Upper lobe of right lung (tissue), 1 donor: ENCODE measurements at regions not wholly inside any gene's neighbourhood (a gene's known extent, or its start where the extent isn't known, plus 50 kb on each side); places are given as distances from the start of the nearest gene placed in this dataset.
"Not testable (repeated sequence)": the region's sequence is repeated elsewhere in the genome, so short reads cannot be mapped to it uniquely, and the experiment has no call there.

Experiments
- ATAC-seq: fragments of 200-7000 bp; cut with Tn5 transposase; one replicate; pipeline ENCODE4 v1.9.1; 2020; ENCODE audit warnings: mild to moderate bottlenecking, moderate library complexity
- DNase-seq: peaks from one replicate; pipeline ENCODE4 v3.0.0-alpha.2; 2020
- H3K27ac ChIP-seq: fragments of 200-600 bp; one replicate; pipeline ENCODE4 v1.8.0; 2022
- H3K27me3 ChIP-seq: fragments of 200-600 bp; one replicate; pipeline ENCODE4 v1.8.0; 2022; ENCODE audit warnings: mild to moderate bottlenecking
- H3K36me3 ChIP-seq: fragments of 200-600 bp; one replicate; pipeline ENCODE4 v1.8.0; 2022
- H3K4me1 ChIP-seq: fragments of 200-600 bp; one replicate; pipeline ENCODE4 v1.8.0; 2022
- H3K4me3 ChIP-seq: fragments of 200-600 bp; one replicate; pipeline ENCODE4 v1.8.0; 2022; ENCODE audit warnings: mild to moderate bottlenecking
- H3K9me3 ChIP-seq: fragments of 200-600 bp; one replicate; pipeline ENCODE4 v1.8.0; 2022
- CTCF ChIP-seq: fragments of 200-600 bp; IDR thresholded peaks from one replicate; pipeline ENCODE4 v1.8.0; 2022; ENCODE audit warnings: antibody characterized with exemption
- intact Hi-C: fragments of 100-400 bp; cut with DNase I; formaldehyde crosslinking; loops from one replicate; pipeline ENCODE4 v1.11.0; 2022
- donor health status: DM: no; HTN: yes; CAD: no; lungs with severe emphysema.

- no peaks in the 10 kb centered on the region for H3K27me3 ChIP-seq
- H3K4me1 ChIP-seq, result peaks cover 6% of the 10 kb centered on the region
- no peak for TF ChIP-seq CTCF
- no peak overlapping the region for H3K27ac ChIP-seq
- ATAC-seq (peak; percentile 56), DNase-seq (no peak)
- H3K9me3 ChIP-seq, result no peaks in the 10 kb centered on the region
- no peak overlapping the region for H3K4me3 ChIP-seq
- H3K36me3 ChIP-seq, result no peaks in the 10 kb centered on the region
- intact Hi-C loops, result no loop called here
Observed at GRCh38 chrX:39491548-39492297, 606.0 kb downstream of the BCOR start.

DNA sequence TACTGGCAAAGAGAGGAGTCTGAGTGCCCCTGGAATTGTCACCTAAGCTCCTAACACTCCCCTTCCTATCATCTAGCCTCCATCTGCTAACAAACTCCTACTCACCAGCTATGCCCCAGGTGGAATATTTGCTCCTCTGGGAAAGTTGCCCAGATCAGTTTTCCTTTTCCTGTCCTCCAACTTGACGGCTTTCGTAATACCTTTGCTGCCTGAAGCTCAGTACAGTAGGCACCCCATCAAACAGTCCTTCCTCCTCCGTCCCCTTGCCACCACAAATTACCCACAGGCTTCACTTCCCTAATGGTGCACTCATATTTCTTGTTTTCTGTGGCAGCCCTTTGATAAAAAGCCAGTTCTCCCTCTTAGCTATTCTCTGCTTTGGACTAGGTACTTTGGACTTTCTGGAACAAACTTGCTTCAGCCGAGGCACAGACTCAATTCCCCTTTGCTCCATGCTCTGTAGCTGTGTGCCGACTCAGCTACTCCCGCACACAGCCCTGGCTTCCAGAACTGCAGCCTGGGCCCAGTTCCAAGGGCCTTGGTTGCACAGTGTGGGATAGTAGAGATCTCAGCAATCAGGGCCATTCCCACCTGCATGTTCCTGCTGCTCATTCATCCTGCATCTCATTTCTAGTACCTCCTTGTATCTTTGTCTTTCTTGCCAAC is 605.1 kb downstream of the BCOR start:
- Histone ChIP-seq H3K4me1 (peaks cover 6% of the 10 kb centered on the region), H3K4me3 (no peak overlapping the region), H3K27ac (no peak overlapping the region), H3K27me3 (no peaks in the 10 kb centered on the region), H3K36me3 (no peaks in the 10 kb centered on the region), H3K9me3 (no peaks in the 10 kb centered on the region)
- no peak for TF ChIP-seq CTCF
- intact Hi-C loops, result no loop called here
- DNase-seq, result no peak
- peak; percentile 68 for ATAC-seq

DNA sequence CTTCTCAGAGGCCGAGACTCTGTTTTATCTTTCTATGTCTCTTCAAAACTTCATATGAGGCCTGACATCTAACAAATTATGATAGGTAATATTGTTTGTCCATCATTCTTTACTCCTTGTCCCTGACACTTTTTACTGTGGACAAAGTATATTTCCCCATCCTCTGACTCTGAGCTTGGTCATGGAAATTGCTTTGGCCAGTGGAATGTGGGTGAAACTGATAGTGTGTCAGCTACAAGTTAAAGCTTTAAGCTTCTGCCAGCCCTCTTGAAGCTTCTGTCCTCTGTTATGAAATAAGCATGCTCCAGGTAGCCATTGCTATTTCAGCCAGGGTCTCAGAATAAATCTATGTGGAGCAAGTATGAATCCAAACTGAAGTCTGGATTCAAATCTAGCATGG is 604.6 kb downstream of the BCOR start:
- Histone ChIP-seq H3K27me3 (no peaks in the 10 kb centered on the region), H3K9me3 (no peaks in the 10 kb centered on the region), H3K36me3 (no peaks in the 10 kb centered on the region), H3K4me1 (peaks cover 6% of the 10 kb centered on the region), H3K27ac (no peak overlapping the region), H3K4me3 (no peak overlapping the region)
- intact Hi-C loops, result no loop called here
- no peak for TF ChIP-seq CTCF
- ATAC-seq (no peak), DNase-seq (no peak)

DNA sequence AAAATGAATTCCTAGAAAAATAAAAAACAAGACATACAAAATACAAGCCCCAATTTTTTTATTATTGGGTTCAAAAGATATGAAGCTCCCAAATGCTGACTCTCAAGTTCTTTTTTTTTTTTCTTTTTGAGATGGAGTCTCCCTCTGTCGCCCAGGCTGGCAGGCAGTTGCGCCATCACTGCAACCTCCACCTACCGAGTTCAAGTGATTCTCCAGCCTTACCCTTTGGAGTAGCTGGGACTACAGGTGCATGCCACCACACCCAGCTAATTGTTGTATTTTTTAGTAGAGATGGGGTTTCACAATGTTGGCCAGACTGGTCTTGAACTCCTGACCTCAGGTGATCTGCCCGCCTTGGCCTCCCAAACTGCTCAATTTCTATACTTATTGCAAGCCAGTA is 600.6 kb downstream of the BCOR start:
- H3K36me3 ChIP-seq, DNase-seq, H3K27me3 ChIP-seq, H3K4me3 ChIP-seq, H3K27ac ChIP-seq, H3K4me1 ChIP-seq, intact Hi-C loops, H3K9me3 ChIP-seq: not testable (repeated sequence)
- ATAC-seq, result peak; percentile 59

DNA sequence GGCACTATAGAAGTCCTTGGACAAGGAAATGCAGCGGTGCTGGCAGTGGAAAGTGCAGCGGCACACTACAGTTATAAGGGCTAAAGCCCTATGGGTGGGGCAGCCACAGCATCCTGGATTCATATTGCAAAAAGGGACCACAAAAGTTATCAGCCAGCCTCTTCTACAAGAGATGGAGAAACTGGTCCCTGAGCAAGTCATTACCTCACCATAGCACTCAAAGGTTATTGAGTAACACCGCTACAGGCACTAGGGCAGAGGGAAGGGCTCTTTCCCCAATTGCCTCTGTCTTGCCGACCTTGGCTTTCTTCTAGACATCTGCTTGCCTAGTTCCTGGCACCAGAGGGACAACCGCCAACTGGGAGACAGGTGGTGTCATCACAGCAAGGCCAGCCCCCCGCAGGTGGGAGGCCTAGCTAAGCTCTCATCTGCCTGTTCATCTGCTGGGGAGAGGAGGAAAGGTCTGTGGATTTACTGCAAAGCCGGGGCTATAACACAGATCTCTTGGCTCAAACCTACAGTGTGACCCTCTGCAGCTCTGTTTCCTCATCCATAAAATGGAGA is 600.0 kb downstream of the BCOR start:
- no peak for TF ChIP-seq CTCF
- intact Hi-C loops, result no loop called here
- peak; percentile 82 for ATAC-seq

GRCh38 chrX:39499996-39500395 is 597.8 kb downstream of the BCOR start:
- H3K27me3 ChIP-seq, result no peaks in the 10 kb centered on the region
- no peaks in the 10 kb centered on the region for H3K36me3 ChIP-seq
- no peak overlapping the region for H3K4me3 ChIP-seq
- H3K4me1 ChIP-seq, result no peaks in the 10 kb centered on the region
- intact Hi-C loops, result no loop called here
- ATAC-seq (no peak), DNase-seq (no peak)
- H3K9me3 ChIP-seq, result no peaks in the 10 kb centered on the region
- no peak for TF ChIP-seq CTCF
- H3K27ac ChIP-seq, result no peak overlapping the region

More for the DNA sequence above, 600.0 kb downstream of the BCOR start:
- no peaks in the 10 kb centered on the region for H3K9me3 ChIP-seq
- H3K4me3 ChIP-seq, result no peak overlapping the region
- H3K4me1 ChIP-seq, result peaks cover 3% of the 10 kb centered on the region
- no peak for DNase-seq
- no peak overlapping the region for H3K27ac ChIP-seq
- H3K36me3 ChIP-seq, result no peaks in the 10 kb centered on the region
- no peaks in the 10 kb centered on the region for H3K27me3 ChIP-seq
